IPS DF 4.7 (cell line): ENCODE measurements at regions not wholly inside any gene's neighbourhood (a gene's known extent, or its start where the extent isn't known, plus 50 kb on each side); places are given as distances from the start of the nearest gene placed in this dataset.
"Not testable (repeated sequence)": the region's sequence is repeated elsewhere in the genome, so short reads cannot be mapped to it uniquely, and the experiment has no call there.

Experiments used
- DNase-seq: peaks from one replicate; pipeline ENCODE4 v3.0.0-alpha.2; 2013; ENCODE audit warnings: low spot score; ENCODE audit errors: extremely low read depth

DNA sequence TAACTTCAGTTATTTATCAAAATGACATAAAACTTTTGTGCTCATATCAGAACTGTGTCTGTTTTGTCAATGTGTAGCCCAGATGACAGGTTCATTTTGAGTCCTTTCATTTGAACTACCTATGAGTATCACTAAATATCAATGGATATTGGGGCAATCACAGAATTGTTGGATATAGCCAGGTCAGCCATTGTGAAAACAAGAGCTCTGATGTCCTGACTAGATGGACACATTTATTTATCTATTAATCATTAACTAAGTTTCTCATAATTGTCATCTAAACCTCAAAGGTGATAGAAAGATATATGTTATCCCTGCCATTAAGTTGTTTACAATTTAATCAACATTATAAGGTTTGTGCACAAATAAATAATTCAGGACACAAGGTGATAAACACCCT lies 638.3 kb upstream of the GRIA3 start:
- DNase-seq = no peak

DNA sequence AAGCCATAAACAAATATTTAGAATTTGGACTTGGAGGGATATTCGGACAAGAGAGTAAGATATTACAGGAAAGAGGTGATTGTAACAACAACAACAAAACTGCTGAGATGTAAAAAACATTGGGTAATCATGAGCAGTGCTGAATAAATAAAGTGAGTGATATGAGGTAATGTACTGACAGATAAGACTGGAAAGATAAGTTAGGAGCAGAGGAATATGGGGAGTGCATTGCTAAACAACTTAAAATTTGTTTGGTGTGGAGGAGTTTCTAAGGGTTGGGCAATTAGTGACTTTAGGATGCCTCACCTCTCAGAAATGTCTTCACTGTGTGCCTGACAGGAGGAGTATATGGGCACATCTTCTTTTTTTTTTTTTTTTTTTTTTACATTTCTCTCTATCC lies 637.8 kb upstream of the GRIA3 start:
- DNase-seq = no peak

DNA sequence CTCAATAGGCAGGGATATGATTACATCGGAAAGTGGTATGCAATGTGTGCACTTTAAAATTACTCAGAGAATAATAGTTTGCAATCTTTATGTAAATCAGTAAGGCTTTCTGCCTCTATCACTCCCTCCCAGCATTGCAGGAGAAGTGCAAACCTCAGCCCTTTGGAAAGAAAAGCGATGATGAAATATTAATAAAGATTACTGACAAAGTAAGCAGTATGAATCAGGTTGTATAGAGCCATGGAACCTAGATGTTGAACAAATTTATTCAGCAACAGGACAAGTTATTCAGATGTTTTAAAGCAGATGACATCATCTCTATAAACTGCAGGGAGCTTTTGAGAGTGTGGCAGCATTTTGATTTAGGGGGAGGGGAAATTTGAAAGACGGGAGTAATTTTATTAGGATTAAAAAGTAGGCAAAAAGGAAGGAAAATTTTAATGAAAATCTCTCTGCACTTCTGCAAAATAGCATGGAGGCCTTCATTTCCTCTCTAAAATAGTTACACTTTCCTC lies 631.7 kb upstream of the GRIA3 start:
- no peak for DNase-seq

DNA sequence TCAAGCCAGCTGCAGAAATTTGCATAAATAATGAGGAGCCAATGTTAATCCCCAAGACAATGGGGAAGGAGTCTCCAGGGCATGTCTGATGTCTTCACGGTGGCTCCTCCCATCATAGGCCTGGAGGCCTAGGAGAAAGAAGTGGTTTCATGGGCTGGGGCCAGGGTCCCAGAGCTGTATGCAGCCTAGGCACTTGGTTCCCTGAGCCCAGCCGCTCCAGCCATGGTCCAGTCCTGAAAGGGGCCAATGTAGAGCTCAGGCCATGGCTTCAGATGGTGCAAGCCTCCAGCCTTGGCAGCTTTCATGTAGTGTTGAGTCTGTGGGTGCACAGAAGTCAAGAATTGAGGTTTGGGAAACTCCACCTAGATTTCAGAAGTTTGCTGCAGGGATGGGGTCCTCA lies 628.2 kb upstream of the GRIA3 start:
- no peak for DNase-seq

DNA sequence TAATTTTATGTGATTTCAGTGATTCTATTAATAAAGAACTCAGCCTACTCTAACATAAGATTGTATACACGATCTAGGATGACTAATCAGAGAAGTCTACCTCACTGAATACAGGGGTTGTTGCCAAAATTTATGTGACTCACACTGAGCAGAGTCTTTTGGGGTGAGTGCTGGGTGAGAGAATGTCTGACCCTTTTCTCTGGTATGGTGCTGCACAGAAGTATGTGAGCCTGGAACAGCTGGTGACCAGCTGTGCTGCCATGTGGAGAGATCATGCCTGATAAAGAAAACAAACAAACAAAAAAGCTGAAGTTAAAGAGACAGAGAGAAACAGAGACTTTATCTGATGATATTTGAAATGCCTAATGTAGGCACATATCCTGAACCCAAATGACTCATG lies 618.1 kb upstream of the GRIA3 start:
- no peak for DNase-seq

DNA sequence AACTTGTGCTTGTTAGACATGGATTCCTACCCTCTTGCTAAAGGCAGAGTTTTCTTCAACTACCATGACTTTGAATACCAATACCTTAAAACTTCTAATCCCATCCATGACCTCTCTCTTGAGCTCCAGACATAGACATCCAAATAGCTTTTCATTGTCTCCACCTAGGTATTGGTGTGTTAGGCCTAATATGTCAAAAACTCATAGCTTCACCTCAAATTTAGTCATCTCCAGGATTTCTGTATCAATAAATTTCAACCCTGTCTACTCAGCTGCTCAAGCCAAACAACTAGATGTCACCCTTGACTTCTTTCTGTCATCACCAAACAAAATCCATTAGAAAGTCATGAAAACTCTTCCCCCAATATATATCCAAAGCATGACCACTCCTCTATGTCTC lies 617.7 kb upstream of the GRIA3 start:
- no peak for DNase-seq

DNA sequence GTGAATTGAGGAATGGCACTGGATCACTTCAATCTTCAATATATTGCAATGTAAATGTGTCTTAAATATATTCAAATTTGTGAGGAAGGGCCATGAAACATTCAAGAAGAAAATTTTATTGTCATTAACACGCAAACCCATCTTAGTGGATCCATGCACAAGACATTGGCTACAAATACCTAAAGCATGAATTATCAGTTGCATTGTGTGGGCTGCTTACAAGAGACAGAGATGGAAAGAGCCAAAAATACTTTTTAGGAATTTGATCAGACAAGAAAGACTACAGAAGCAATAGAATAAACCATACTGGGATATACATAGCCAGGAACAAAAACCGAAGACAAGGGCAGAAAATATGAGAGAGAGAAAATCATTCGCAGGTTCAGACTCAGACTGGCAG lies 616.2 kb upstream of the GRIA3 start:
- DNase-seq = no peak

DNA sequence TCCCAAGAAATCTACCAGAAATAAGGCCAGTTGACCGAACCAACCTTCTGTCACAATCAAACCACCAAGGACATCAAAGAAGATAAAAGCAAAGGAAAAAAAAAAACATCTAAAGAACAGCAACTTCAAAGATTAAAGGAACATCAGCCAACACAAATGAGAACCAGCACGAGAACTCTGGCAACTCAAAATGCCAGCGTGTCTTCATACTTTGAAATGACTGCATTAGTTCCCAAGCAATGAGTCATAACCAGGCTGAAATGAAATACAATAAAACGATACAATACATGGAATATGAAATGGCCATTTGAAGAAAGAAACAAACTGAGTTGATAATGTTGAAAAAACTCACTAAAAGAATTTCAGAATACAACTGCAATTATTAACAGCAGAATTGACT lies 611.6 kb upstream of the GRIA3 start:
- no peak for DNase-seq

DNA sequence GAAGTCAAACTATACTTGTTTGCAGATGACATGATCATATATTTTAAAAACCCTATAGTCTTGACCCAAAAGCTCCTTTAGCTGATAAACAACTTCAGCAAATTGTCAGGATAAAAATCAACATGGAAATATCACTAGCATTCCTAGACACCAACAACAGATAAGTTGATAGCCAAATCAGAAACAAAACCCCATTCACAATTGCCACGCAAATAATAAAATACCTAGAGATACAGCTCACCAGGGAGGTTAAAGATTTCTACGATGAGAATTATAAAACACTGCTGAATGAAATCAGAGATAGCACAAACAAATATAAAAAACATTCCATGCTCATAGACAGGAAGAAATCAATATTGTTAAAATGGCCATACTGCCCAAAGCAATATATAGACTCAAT lies 605.0 kb upstream of the GRIA3 start:
- DNase-seq = no peak

DNA sequence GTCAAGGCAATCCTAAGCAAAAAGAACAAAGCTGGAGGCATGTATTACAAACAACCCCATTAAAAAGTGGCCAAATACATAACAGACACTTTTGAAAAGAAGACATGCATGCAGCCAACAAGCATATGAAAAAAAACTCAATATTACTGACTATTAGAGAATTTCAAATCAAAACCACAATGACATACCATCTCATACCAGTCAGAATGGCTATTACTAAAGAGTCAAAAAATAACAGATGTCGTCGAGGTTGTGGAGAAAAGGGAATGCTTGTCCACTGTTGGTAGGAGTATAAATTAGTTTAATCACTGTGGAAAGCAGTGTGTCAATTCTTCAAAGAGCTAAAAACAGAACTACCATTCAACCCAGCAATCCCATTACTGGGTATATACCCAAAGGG lies 604.6 kb upstream of the GRIA3 start:
- no peak for DNase-seq

DNA sequence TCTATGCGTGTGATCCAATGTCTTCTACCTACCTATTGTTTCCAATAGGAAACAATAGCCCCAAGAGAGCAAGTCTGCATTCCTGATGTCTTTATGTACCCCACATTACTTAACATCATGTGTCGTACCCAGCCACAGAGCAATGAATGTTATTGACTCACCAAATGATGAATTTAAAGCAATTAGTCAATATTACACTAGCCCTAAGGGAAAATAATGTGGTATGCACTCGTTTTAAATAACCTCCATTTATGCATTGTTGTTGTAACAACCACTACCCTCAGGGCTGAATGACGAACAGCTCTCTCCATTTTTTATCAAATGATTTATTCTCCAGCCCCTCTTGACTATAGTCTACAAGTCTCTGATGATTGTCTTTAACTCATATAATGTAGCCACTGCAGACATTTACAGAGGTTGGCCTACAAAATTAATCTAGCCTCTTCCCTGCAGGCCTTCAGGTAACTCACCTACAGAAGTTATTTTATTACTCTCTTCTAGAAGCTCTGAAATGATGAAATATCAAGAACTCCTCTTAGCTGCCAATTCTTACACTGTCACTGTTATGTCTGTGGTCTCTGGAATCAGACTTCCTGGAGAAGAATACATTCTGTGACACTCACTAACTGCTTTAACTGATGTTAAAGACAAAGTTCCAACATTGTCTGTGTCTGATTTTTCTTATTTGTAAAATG lies 601.7 kb upstream of the GRIA3 start:
- DNase-seq = no peak

DNA sequence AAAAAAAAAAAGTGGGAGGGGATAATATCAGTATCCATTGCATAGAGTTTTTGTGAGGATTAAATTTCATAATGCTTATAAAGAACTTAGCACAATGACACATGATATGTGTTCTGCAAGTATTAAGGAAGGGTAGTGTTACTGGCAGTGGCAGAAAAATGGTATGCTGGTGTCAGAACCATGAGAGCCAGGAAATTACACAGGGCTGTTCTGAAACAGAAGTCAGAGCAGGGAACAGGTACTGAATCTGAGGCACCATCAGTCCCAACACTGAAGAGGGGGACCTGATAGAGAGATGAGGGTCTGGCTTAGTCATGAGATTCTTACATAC lies 601.1 kb upstream of the GRIA3 start:
- DNase-seq = no peak

DNA sequence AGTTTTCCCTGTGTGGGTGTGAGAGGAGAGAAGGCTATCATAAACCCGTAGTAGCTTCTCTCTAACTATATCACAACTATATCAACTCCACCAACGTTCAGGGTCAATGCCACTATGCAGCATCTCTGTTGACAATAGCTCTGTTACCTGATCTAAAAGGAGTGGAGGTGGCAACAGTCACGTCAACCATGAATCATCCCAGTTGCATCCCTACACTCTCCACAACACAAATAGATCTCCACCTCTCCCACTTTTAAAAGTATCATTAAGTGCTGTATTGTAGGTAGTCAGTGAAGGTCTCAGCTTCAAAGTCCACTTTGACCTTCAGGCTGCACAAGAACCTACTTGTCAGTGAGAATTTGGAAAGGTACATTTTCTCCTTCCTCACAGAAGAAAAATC lies 600.5 kb upstream of the GRIA3 start:
- no peak for DNase-seq

DNA sequence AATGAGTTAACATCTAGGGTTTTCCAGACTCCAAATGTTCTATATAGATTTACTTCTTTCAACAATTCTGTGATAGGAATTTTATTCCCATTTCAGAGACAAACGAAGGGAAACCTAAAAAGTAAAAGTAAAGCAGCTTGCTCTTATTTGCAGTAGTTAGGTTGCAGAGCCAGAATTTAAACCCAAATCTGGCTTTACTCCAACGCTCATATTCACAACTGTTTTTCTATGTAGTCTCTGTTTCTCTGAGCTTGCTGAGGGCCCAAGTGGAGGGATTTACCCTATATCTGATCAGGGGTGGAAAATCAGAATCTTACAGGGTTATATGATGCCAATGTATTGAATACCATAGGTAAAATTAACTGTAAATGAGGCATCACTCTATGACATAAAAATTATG lies 599.1 kb upstream of the GRIA3 start:
- DNase-seq = no peak

DNA sequence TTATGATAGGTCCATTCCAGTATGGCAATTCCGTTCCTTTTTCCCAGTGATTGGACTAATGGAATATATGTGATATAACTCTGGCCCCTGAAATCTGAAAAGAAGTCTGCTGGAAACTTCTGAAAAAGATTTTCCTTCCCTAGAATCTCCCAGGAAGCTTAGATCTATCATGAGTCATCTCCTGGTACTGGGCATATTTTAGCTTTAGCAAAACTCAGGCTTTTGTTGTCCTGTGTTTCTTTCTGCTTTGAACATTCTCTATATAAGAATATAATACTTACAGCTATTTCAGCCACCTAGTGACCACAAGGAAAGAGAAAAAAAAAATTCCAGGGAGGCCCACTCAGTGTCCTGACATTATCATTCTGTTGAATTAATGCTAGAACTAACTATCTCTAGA lies 597.2 kb upstream of the GRIA3 start:
- no peak for DNase-seq

DNA sequence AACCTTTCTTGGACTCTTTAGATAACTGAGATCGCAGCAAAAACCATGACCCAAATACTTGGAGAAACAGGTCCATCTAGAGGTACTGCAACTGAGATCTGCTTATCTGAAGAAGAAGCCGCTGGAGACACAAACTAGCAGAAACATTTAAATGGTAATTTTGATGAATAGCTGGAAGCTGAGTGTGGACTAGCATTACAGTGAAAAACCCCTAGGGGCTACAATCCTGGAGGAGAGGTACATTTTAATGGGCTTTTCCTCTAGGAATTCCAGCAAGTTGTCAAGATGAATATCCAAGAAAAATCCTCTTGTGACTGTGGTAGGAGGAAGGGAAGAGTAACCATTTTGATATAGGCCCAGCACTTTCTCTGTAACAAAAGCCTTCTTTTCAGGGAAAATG lies 592.5 kb upstream of the GRIA3 start:
- DNase-seq = peak; percentile 14

DNA sequence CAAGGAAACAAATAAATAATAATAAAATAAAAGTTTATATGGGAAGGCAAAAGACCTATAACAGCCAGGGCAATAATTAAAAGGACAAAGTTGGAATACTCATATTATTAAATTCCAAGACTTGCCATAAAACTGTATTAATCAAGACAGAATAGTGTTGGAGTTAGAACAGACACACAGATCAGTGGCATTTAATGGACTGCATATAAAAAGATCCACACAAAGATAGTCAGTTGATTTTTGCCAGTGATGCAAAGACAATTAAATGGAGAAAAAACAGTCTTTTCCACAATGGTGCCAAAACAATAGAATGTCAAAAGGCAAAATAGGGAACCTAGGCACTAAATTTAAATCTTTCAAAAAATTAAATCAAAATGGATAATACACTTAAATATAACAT lies 587.1 kb upstream of the GRIA3 start:
- DNase-seq = no peak

DNA sequence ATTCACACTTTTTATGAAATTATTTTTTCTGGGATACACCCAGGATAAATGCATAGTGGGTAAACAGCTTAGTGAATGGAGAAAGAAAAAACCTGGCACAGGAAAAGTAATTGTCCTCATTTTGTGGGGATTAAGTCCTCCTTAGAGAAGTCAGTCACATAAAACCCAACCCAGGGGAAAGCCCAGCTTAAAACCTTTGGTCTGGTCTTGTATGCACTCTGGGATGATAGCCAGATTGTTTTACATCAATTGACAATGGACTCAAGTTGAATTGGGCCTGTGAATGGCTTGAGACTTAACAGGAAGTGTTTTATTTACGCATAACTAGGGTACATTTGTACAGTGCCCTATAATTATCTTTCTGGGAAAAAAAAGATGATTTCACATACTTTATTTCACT lies 561.3 kb upstream of the GRIA3 start:
- no peak for DNase-seq

DNA sequence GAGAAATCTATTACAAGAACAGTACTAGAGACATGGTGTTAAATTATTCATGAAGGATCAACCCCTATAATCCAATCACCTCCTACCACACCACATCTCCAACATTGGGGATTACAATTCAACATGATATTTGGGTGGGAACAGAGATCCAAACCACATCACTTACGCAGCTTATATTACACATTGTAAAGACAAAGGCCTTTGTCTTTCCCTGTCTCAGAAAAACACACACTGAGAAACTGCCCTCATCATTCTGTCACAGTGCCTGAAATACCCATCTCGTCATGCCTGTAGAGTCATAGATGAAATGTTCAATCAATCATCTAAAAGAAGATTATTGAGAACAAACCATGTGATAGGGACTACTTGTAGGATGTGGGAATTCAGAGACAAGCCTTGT lies 558.8 kb upstream of the GRIA3 start:
- DNase-seq = no peak

DNA sequence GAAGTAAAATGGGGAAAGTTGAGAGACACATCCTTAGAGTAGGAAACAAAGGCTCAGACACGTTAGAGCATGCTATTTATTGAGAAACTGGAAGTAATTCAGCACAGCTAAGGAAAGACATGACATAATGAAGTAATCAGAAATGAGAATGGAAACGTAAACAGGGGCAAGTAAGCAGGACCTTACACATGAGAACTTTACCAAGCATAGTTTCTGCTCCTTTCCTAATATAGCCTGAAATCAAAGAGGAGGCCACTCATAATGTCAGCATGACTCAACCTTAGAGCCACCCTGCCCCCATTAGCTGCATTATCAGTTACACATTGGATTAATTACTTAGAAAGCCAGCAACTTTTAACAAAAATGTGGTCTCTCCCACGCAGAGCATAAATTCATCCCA lies 558.3 kb upstream of the GRIA3 start:
- no peak for DNase-seq

DNA sequence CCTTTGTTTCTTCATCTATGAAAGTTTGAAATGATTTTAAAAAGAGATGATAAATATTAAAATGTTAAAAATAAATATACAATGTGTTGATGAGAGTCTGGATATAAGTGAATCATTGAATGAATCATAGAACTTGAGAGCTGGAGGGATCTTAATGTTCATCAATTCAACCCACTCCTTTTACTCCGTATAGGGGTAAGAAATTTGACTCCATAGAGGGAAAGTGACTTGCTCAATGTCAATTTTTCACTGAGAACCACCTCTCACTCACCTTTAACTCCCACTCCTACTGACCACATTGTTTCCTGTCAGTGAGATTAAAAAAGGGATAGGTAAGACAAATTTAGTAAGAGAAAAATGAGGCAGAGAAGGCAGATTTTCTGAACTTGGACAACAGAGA lies 557.2 kb upstream of the GRIA3 start:
- no peak for DNase-seq

DNA sequence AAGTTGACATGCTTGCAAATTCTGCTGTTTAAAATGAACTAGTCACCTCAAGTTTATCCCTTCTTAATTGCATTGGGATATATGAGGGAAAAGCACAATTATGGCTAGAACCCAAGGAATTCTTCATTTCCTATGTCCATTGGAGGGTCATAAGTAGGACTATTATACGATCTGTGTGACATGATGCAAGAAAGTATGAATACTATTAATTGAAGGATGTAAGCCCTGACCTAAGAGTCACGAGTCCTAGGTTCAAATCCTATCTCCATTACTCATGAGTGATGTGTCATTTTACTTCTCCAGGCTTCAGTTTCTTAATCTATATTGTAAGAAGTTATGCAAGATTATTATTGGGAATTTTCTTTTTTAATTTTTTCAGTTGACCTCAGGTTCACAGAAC lies 542.9 kb upstream of the GRIA3 start:
- no peak for DNase-seq

DNA sequence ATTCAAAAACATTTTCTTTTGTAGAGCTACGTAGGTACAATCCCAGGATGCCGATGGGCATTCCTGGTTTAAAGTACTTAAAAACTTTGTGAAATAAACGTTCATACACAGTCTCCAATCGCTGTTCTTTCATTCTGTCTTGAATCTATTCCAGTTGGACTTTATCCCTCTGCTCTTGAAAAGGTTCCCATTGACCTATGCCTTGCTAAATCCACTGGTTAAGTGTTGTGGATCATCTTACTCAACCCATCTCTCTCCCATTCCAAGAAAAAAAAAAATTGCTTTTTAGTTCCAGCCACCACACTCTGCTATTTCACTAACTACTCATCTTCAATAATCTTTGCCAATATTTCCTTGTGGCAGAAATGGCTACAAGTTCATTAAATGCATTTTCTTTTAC lies 542.3 kb upstream of the GRIA3 start:
- no peak for DNase-seq

DNA sequence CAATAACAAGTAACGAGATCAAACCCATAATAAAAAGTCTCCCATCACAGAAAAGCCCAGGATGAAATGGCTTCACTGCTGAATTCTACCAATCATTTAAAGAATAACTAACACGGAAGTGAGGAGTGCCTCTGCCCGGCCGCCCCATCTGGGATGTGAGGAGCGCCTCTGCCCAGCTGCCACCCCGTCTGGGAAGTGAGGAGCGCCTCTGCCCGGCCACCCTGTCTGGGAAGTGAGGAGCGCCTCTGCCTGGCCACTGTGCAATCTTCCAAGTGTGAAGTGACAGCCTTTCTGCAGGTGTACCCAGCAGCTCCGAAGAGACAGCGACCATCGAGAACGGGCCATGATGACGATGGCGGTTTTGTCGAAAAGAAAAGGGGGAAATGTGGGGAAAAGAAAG lies 528.8 kb upstream of the GRIA3 start:
- not testable (repeated sequence) for DNase-seq
